ENCODE measurements at regions not wholly inside any gene's neighbourhood (a gene's known extent, or its start where the extent isn't known, plus 50 kb on each side); places are given as distances from the start of the nearest gene placed in this dataset.

- TF ChIP-seq CTCF (IDR thresholded peaks at IDR 0.05) (no peak), POLR2A (IDR thresholded peaks at IDR 0.05) (no peak)
- Histone ChIP-seq H3K9me3 (no peaks in the 10 kb centered on the region), H3K36me3 (no peaks in the 10 kb centered on the region), H3K27me3 (peaks cover 0 to 31% (median 0%) of the 10 kb centered on the region in 4 donors), H3K27ac (no peak overlapping the region), H3K4me1 (no peaks in the 10 kb centered on the region), H3K4me3 (no peak overlapping the region)
- intact Hi-C loops (cut with DNase I): no loop called here
- DNase-seq: no peak
- WGBS, 2 donors: 25 to 52% methylated on average over 8 to 9 of the region's 9 CpGs
Observed at GRCh38 chr10:123517426-123517825, 148.7 kb upstream of the GPR26 start.

- 88 to 93% methylated on average over 3 to 4 of the region's 4 CpGs for WGBS, 2 donors
- H3K27ac ChIP-seq: no peak overlapping the region
- no peak for DNase-seq
- no peaks in the 10 kb centered on the region for H3K4me1 ChIP-seq
- H3K36me3 ChIP-seq: no peaks in the 10 kb centered on the region
- H3K9me3 ChIP-seq: no peaks in the 10 kb centered on the region
- no peak overlapping the region for H3K4me3 ChIP-seq
- intact Hi-C loops (cut with DNase I): no loop called here
- H3K27me3 ChIP-seq: peaks cover 0 to 33% (median 0%) of the 10 kb centered on the region in 4 donors
- TF ChIP-seq CTCF (IDR thresholded peaks at IDR 0.05): no peak
- TF ChIP-seq POLR2A (IDR thresholded peaks at IDR 0.05): no peak
Observed at GRCh38 chr10:123517901-123518300, 148.3 kb upstream of the GPR26 start.

DNA sequence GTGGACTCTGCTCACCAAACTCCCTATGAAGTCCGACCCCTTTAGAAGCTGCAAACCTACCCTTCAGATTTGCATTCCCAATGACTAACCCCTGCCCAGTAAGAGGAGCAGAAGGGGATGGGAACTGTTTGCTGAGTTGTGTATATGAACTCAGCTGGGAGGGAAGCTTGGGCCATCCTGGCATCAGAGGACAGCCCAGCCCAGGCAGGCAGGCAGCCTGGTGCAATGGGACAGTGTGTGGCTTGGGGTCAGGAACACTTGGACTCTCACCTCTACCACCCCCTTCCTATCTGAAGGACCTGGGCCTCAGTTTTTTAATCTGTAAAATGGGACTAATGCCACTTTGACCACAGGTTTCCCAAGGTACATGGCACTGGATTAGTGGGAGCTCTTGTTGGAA is 147.4 kb upstream of the GPR26 start:
- WGBS, 2 donors: 56 to 67% methylated on average over 1 of the region's 1 CpG
- DNase-seq: no peak
- no peaks in the 10 kb centered on the region for H3K36me3 ChIP-seq
- H3K4me1 ChIP-seq: no peaks in the 10 kb centered on the region
- intact Hi-C loops (cut with DNase I): no loop called here
- H3K9me3 ChIP-seq: no peaks in the 10 kb centered on the region
- H3K27ac ChIP-seq: no peak overlapping the region
- no peak for TF ChIP-seq CTCF (IDR thresholded peaks at IDR 0.05)
- no peak for TF ChIP-seq POLR2A (IDR thresholded peaks at IDR 0.05)
- H3K27me3 ChIP-seq: peaks cover 0 to 32% (median 0%) of the 10 kb centered on the region in 4 donors
- H3K4me3 ChIP-seq: no peak overlapping the region

GRCh38 chr10:123519861-123520260 is 146.3 kb upstream of the GPR26 start:
- intact Hi-C loops (cut with DNase I): no loop called here
- H3K4me3 ChIP-seq: no peak overlapping the region
- no peaks in the 10 kb centered on the region for H3K9me3 ChIP-seq
- no peaks in the 10 kb centered on the region for H3K36me3 ChIP-seq
- WGBS, 2 donors: 71 to 81% methylated on average over 6 of the region's 6 CpGs
- TF ChIP-seq CTCF (IDR thresholded peaks at IDR 0.05) (no peak), POLR2A (IDR thresholded peaks at IDR 0.05) (no peak)
- H3K27ac ChIP-seq: no peak overlapping the region
- no peak for DNase-seq
- H3K4me1 ChIP-seq: no peaks in the 10 kb centered on the region
- H3K27me3 ChIP-seq: peaks cover 0 to 22% (median 0%) of the 10 kb centered on the region in 4 donors

DNA sequence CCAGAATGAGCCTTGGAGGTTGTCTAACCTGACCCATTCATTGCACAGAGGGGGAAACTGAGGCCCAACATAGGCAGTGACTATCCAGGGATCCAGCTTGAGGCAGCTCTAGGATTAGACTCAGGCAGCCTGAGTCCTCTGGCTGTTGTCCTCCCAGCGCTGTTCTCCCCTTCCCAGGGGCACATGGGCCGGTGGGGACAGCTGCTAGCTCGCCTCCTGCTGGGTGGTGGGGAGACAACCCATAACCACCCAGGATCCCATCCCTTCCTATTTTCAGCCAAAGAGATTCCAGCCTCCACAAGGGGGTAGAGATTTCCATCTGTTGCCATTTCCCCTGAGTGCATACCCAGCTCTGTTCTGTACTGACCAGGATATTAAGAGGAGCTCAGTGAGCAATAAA is 145.1 kb upstream of the GPR26 start:
- Histone ChIP-seq H3K4me1 (no peaks in the 10 kb centered on the region), H3K36me3 (no peaks in the 10 kb centered on the region), H3K9me3 (no peaks in the 10 kb centered on the region), H3K27ac (no peak overlapping the region), H3K4me3 (no peak overlapping the region), H3K27me3 (peaks cover 0 to 17% (median 0%) of the 10 kb centered on the region in 4 donors)
- TF ChIP-seq CTCF (IDR thresholded peaks at IDR 0.05) (no peak), POLR2A (IDR thresholded peaks at IDR 0.05) (no peak)
- DNase-seq: no peak
- intact Hi-C loops (cut with DNase I): no loop called here
- 84 to 87% methylated on average over 3 of the region's 3 CpGs for WGBS, 2 donors

Measured in esophagus squamous epithelium (tissue), 5 donors.